COR-L47 (cell line): ENCODE measurements at regions not wholly inside any gene's neighbourhood (a gene's known extent, or its start where the extent isn't known, plus 50 kb on each side); places are given as distances from the start of the nearest gene placed in this dataset.
"Not testable (repeated sequence)": the region's sequence is repeated elsewhere in the genome, so short reads cannot be mapped to it uniquely, and the experiment has no call there.

Experiments used
- DNase-seq: peaks from one replicate; lab custom pipeline; 2025; lab: John Stamatoyannopoulos, UW

DNA sequence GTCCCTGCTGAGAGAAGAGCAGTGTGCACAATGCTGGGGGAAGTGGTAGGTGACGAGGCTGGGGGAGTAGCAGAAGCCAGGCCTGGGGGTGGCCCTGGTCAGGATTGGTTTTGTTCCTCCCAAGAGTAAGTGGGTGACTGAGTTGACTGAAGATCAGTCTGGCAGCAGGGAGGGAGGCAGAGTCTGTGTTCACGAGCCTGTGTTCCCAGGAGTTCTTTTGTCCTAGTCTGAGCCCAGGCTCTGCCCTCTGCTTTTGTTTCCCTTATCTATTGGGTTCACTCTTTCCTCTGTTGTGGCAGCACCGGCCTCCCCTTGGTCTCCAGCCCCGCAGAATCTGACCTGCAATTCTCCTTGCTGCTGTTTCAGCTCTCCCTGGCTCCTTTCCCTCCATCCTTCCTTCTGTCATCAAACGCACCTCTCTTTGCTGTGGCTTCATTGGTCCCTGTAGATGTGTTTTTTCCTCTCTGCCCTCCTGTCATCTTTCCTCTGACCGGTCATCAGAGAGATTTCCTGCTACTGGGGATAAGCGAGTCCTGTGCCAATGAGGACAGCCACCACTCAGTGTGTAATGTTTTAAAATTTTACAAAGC lies 607.4 kb downstream of the KIF4B start:
- no peak for DNase-seq

DNA sequence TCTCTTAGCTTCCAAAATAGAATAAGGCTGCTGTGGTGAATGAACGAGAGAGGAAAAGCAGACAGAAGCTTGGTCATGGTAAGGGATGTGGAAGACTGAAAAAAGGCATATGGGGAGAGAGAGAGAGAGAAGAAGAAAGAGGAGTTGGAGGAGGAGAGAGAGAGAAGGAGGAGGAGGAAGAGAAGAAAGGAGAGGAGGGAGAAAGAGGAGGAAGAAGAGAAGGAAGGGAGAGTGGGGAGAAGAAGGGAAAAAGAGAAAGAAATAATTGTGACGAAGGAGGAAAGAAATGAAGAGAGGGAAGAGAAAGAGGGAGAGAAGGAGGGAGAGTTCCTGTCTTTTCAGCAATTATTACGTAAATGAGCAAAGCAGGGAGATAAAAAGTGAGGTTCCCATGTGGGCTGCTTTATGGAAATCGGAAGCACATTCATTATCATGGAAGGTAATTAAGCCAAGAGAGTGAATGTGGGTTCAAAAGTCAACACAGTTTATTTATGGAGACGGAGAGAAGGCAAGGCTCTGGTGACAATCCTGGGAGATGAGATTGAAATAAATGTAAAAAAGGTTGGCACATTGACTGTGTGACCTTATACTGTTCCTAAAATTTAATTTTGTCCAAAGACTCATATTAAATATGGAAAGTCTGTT lies 611.2 kb downstream of the KIF4B start:
- no peak for DNase-seq

DNA sequence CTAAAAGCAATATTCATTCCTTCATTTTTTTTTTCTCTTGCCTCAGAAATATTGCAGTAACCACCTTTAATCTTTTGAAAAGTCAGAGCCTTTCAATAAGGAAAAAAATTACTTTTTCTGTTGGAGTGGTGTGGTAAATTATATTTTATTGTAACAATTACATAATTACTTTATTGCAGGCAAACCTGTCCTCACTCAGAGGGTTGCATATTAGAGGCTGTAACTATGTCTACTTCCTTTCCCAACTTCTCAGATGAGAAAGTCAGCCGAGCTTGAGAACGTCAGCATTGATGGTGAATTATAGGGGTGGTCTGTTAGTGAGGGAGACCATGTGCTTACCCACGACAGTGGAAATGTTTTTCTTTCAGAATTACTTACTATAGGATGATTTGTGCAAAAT lies 611.8 kb downstream of the KIF4B start:
- DNase-seq: no peak

DNA sequence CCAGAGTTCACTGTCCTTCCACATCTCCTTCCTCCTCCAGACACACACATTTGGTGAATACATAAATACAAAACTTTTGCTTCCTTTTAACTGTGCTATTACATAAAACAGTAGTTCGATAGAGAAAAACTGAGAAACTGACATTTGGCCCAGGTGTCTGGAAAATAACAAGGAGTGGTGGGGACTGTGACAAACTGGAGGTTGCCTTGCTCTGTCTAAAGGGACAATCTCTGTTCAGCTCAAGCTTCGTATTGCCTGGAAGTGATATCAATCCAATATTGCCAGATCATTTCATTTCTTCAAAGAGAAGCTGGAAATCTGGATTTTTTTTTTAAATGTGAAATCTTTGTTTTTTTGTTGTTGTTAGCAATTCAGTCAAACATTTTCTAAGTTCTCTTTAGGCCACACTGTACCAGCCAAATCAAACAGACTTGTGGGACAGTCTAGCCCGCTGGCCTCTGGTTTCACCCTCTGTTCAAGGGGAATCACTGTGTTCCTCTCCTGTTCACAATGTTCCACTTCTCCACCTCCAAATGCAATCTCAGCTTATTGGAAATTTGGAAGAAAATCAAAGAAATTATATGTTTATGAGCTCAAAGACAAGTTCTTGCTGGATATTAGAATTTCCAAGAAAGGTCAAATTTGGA lies 612.5 kb downstream of the KIF4B start:
- DNase-seq: no peak

DNA sequence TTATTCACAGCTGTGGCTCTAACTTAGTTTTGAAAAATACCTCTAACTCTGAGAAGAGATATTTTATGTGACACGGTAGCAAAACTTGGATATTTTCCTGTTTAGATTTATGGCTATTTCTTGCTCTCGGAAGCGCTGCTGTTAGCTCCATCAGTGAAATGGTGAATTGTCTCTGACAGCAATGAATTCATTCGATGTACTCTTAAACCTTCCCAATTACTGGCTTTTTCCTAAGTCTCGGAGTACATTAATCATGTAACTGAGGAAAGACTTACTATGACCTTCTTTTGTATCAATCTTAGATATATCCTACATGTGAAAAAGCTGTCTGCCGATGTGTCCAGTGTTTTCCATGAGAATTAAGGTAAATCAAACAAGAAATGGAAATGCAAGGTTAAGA lies 613.0 kb downstream of the KIF4B start:
- DNase-seq: no peak

DNA sequence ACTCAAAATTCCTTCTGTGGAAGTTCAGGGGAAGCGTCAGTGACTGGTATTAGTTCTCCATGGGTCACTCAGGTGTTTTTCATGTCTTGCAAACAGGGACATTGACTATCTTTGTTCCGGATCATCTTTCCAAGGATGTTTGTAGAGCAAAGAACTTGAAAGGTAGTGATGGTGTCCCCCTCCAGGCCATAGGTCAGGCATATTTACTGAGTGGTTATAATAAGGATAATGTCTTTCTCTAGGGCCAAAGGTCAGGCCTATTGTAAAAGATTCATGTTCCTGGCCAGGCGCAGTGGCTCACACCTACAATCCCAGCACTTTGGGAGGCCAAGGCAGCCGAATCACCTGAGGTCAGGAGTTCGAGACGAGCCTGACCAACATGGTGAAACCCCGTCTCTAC lies 614.8 kb downstream of the KIF4B start:
- no peak for DNase-seq

DNA sequence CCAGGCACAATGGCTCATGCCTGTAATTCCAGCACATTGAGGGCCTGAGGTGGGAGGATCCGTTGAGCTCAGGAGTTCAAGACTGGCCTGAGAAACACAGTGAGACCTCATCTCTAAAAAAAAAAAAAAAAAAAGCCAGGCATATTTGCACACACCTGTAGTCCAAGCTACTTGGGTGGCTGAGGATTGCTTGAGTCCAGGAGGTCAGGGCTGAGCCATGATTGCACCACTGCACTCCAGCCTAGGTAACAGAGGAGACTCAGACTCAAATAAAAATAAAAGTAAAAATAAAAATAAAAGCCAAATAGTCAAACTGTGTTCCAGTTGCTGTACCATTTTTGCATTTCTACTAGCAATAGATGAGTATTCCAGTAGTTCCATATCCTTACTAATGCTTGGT lies 616.0 kb downstream of the KIF4B start:
- no peak for DNase-seq

DNA sequence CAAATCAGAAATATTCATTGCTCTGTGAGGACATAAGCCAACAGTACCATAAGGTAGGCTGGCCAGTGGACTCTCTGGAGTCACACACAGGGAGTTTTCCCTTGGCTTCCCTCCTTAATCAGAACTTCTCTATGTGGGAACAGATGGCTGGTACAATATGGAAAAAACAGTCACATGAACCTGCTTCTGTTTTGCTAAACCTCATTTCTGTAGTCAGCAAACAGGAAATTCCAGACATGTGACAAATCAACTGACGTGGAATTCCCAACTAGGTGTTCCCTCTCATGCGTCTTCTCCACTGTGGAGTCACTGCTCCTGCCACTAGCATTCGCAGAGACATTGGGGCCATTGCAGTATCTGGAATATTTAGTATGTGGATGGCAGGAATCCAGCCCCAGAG lies 617.6 kb downstream of the KIF4B start:
- no peak for DNase-seq

DNA sequence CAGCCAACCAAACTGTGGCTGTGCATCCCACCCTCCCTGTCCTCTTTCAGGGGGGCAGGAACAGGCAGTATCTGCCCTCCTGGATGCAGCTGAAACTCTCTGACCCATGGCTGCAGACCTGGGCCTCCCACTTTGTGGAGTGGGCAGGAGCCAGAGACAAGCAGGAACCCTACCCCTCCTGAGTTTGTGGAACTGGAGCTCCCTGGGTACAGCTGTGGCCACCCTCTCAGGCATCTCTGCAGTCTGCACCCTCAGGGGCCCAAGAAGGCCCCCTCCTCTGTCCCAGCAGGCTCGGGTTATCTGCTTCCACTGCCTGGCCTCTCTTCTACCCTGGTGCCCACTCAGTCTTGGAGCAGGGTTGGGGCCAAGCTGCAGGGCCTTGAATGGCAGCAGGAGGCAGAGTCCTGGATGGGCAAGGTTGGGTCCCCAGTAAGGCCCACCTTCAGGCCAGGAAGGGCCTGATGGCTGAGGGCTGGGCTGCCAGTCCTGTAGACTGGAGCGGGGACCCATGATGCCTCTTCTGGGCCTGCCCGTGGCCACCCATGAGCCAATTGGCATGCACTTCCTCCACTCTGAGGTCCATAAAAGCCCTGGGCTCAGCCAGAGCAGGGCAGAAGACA lies 619.9 kb downstream of the KIF4B start:
- no peak for DNase-seq

DNA sequence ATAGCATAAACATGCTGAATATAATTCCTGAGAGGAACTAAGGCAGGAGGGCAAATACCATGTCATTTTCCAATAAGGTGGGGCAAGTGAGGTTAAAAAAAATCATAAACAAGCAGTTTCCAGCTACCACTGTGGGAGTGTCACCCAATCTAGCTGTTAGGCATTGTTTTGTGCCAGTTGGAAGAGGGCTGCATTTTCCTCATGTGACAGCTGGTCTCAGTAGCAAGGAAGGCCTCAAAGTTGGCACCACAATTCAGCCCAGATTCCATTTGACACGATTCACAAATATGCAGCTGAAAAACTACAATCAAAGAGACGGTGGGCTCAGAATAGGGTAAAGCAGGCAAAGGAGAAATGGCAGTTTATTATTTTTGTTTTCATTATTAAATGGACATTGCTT lies 636.1 kb downstream of the KIF4B start:
- DNase-seq: no peak

DNA sequence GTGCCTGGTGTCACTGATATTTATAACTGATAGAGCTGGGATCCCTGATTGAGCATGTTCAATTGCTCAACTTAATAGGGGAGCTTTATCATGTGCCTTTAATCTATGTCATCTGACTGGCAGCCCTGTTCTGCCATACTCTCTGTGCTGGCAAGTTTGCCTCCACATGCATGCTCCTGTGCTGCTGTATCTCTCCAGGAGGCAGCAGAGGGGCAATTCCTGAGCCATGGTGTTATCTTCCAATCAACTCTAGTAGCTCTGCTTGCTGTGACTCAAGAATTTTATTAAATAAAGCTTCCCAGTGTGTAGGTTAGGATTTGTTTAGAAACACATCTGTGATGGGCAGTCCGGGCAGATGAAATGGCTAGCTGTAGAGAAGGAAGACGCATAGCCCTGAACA lies 642.0 kb downstream of the KIF4B start:
- DNase-seq: no peak

DNA sequence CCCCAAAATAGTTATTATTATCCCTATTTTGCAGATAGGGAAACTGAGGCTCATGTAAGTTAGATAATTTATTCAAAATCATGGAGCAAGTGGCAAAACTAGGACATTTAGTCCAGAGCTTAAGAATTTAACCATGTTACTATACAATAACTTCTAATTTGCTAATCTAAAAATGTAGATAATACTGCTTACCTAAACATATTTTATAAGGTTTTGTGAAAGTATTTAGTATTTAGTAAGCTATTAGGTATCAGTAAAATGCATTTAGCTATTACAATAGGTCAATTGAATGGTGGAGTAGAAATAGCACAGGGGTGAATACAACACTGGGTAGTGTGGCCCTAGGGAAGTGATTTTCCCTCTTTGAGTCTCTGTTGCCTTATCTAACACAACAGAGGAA lies 648.3 kb downstream of the KIF4B start:
- DNase-seq: no peak

DNA sequence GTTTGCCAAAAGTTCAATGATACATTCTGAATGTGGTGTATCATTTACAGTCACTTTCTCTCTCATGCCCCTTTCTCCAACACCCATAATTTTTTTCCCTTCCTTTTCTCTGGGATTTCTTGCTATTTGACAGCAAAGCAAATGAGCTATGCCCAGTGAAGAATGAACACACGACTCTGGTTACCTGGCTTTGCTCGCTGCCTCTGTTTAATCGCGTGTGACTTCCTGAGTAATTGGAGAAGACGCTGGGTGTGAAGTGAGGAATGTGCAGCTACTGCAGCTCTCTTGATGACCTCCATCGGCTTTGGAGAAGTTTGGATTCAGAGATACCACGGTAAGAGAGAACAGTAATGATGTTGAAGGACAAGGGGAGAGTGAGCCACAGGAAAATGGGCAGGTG lies 651.8 kb downstream of the KIF4B start:
- no peak for DNase-seq

DNA sequence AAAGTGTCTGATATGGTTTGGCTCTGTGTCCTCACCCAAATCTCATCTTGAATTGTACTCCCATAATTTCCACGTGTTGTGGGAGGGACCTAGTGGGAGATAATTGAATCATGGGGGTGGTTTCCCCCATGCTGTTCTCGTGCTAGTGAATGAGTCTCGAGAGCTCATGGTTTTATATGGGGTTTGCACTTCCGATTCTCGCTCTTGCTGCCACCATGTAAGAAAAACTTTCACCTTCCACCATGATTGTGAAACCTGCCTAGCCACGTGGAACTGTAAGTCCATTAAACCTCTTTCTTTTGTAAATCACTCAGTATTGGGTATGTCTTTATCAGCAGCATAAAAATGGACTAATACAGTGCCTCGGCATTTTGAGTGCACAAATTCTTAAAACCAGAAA lies 655.0 kb upstream of the SGCD start:
- DNase-seq: not testable (repeated sequence)

DNA sequence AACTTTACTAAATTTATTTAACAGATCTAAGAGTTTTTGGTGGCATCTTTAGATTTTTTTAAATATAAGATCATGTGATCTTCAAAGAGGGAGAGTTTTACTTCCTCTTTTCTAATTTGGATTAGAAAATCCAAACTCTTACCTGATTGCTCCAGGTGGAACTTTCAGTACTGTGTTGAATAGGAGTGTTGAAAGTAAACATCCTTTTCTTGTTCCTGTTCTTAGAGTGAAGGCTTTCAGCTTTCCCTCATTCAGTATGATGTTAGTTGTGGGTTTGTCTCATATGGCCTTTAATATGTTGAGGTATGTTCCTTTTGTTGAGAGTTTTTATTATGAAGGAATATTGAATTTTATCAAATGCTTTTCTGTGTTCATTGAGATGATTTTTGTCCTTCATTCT lies 650.0 kb upstream of the SGCD start:
- DNase-seq: no peak

DNA sequence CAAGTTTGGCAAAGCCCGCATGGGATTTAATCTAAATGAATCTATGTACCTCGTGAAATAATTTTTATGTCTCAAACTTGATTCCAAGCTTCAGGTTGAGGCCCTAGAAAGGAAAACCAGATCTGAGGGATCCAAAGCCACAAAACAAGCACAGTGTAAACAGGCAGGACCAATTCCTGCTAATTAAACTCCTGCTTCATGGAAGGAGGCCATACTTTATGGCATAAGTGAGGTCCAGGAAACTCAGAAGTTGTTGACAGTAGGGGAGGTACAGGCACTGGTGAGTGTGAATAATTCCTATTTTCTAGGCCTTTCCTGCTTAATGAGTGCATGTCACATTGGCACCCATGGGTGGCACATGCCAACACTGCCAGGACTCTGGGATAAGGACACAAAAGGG lies 648.6 kb upstream of the SGCD start:
- DNase-seq: no peak

DNA sequence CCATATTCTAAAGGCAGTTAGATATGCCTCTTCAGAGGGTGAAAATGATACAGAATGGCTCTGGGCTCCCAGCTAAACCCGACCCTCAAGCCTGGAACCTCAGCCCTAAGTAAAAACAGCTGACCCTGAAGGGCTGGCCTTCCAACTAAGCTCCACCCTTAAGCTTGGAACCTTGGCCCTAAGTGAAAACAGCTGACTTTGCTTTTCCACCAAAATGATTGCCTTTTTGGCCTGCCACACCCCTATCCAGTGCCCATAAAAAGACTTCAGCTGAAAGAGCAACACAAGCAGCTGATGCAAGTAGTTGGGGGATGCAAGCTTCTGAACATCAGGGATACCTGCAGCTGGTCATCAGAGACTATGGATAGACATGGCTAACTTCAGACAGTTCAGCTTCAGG lies 647.4 kb upstream of the SGCD start:
- no peak for DNase-seq

DNA sequence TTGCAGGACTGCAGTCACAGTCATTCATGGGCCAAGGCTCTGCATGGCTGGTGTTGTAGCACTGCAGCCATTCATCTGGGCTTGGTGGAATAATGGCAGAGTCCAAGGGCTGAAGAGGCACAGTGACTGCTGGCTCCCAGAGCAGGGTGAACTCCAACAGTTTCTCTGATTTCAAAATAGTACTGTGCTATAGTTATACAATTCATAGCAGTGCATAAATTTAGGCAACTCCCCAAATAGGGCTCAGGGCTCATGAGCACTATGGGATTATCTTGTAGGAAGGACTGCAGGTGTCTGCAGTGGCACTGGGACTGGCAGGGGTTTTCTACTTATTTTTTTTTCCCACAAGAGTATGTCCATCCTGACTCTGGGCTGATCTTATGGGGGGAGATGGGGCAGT lies 642.5 kb upstream of the SGCD start:
- no peak for DNase-seq

DNA sequence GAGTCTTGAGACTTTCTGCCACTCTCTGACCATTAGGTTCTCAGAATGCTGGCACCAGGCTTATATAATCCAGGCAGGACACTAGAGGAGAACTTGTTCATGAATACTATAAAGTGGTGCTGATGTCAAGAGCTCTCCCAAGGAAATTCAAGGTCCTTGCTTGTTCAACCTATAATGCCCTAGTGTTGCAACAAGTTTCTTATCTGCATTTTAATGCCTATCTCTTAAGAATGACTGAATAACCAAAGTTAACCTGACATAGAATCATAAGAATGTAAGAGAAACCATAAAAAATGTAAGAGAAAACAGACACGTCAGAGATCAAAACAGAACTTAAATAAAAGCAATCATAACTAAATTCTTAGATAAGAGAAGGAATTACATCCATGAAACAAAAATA lies 640.8 kb upstream of the SGCD start:
- DNase-seq: no peak

DNA sequence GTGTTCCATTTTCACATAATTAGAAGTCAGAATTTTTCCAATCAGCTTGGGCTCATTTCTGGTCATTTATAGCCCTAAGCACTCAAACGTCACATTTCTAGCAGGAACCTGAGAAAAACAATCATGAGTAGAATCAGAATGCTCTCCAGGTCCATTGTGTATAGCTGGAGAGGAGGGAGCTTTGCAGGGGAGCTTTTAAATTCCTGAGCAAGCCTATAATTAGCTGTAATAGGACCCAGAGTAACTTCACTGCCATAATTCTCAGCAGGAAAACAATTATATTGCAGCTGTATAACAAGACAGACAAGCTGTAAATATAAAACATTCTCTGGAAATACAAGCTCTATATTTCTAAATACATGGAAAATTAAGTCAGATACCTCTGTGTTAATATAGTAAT lies 637.6 kb upstream of the SGCD start:
- DNase-seq: peak; percentile 73

DNA sequence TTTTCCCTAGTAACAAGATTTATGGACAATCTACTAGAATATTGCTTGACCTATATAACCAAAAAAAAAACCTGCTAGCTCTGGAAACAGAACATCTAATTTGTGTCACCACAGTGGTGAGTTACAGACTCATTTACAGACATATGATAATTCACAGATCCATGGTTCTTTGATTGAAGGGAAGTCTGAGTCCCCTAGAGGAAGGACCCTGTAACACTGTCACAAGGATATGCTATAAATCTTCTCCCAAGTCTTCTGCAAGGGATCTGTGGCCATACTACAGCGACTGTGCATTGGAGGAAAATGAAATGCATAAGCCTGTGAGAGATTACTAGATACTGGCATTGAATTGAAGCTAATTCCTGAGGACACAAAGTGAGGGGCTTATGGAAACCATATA lies 630.6 kb upstream of the SGCD start:
- DNase-seq: no peak

DNA sequence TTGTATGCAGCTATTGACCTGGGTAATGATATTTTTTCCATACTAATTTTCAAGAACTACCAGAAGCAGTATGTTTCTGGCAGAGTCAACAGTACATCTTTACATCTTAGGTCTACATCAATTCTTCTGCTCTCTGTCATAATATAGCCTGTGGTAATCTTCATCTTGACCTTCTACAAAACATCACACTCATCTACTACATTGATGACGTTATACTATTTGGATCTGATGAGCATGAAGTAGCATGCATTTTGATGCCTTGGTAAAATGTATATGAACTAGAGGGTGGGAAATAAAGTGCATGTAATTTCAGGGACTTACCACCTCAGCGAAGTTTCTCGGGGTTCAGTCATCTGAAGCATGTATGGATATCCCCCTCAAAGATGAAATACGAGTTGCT lies 629.7 kb upstream of the SGCD start:
- no peak for DNase-seq

DNA sequence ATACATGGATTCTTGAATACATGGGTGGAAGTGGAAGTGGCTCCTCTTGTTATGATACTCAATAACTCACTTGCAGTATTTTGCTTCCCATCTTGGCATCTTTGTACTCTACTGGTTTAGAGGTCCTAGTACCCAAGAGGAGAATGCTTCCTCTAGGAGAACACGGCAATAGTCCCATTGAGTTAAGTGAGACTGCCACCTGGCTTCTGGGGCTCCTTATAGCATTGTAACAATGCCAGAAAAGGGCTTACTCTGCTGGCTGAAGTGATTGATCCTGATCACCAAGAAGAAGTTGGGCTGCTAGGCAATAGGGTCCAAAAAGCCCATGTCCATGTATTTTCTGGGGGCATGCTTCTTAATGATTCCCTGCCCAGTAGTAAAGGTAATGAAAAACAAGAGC lies 627.6 kb upstream of the SGCD start:
- peak; percentile 13 for DNase-seq

DNA sequence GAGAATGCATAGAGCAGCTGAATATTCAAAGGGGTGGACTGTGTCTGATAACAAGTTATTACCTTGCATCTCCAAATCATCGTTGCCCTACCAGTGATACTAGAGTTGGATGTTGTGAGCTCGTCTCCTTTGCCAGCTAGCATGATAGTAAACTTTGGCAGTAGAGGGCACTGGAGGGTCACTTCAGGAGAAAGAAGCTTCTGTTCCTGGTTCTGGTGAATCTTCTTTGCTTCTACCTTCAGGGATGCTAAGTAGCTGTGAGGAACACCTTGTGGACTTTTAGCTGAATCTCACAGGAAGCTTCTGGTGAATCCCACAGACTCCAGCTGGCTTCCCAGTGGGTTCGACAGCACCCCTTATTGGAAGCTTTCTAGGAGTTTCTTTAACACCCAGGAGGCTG lies 626.6 kb upstream of the SGCD start:
- DNase-seq: no peak
